A673 (cell line): ENCODE measurements at regions not wholly inside any gene's neighbourhood (a gene's known extent, or its start where the extent isn't known, plus 50 kb on each side); places are given as distances from the start of the nearest gene placed in this dataset.

Experiments used
- BruUV-seq: library from RNA; stranded (reverse); fragments of 400-500 nt; replicated peaks from 2 replicates; lab custom pipeline; 2021; lab: Mats Ljungman, UMichigan
- CTCF ChIA-PET: fragments of 300-600 bp; sonication (Branson Sonifier 250); formaldehyde crosslinking; loops from one replicate; lab custom pipeline; 2022; ENCODE audit warnings: antibody characterized with exemption; lab: Charles Lee
- POLR2A ChIA-PET: fragments of 300-600 bp; sonication (Branson Sonifier 250); formaldehyde crosslinking; loops from one replicate; lab custom pipeline; 2022; ENCODE audit warnings: antibody characterized with exemption; ENCODE audit not compliant: low non-redundant PET; lab: Charles Lee
- DNase-seq: peaks from one replicate; pipeline ENCODE4 v3.0.0-alpha.2; 2015; ENCODE audit warnings: low spot score
- H3K27ac ChIP-seq: fragments of 200-600 bp; sonication (generic); 2 replicates; pipeline ENCODE4 v1.5.1; 2016; ENCODE audit warnings: mixed run types, low read depth, mild to moderate bottlenecking, mixed read lengths, antibody characterized with exemption, low read length; ENCODE audit not compliant: poor library complexity, severe bottlenecking
- H3K27me3 ChIP-seq: fragments of 200-600 bp; sonication (generic); replicated peaks from 2 replicates; pipeline ENCODE4 v1.6.1; 2017; ENCODE audit warnings: mixed run types, low read depth, mild to moderate bottlenecking, mixed read lengths, antibody characterized with exemption, low read length; ENCODE audit not compliant: insufficient read depth, poor library complexity
- H3K36me3 ChIP-seq: fragments of 200-600 bp; sonication (generic); 2 replicates; pipeline ENCODE4 v1.6.1; 2016; ENCODE audit warnings: mixed run types, mild to moderate bottlenecking, mixed read lengths, antibody characterized with exemption, low read length; ENCODE audit not compliant: insufficient read depth, poor library complexity, severe bottlenecking
- H3K4me1 ChIP-seq: fragments of 200-600 bp; sonication (generic); 2 replicates; pipeline ENCODE4 v1.6.1; 2017; ENCODE audit warnings: mixed run types, mild to moderate bottlenecking, mixed read lengths, antibody characterized with exemption, low read length; ENCODE audit not compliant: insufficient read depth, poor library complexity, severe bottlenecking
- H3K4me3 ChIP-seq: fragments of 200-600 bp; sonication (generic); 2 replicates; pipeline ENCODE4 v1.5.1; 2016; ENCODE audit warnings: low read depth, mixed run types, mild to moderate bottlenecking, mixed read lengths, low read length; ENCODE audit not compliant: poor library complexity, severe bottlenecking
- H3K9me3 ChIP-seq: fragments of 200-600 bp; sonication (generic); 2 replicates; pipeline ENCODE4 v1.6.1; 2016; ENCODE audit warnings: mixed run types, low read depth, mild to moderate bottlenecking, mixed read lengths, antibody characterized with exemption, low read length; ENCODE audit not compliant: poor library complexity, severe bottlenecking
- EZH2 ChIP-seq: fragments of 200-600 bp; sonication (generic); IDR thresholded peaks from 2 replicates; pipeline ENCODE4 v1.6.1; 2017; ENCODE audit warnings: borderline replicate concordance, low read depth, mild to moderate bottlenecking, mixed read lengths, antibody characterized with exemption, low read length; ENCODE audit not compliant: poor library complexity, severe bottlenecking
- intact Hi-C: fragments of 100-400 bp; cut with micrococcal nuclease; formaldehyde crosslinking; loops from one replicate; pipeline ENCODE4 v1.10.0; 2022; ENCODE audit not compliant: unreplicated experiment
- TF ChIP-seq, protein P1 (sequence below): fragments of 300-800, 200-600 bp; sonication (generic); conservative IDR thresholded peaks from 2 replicates; pipeline ENCODE4 v1.5.1; 2017; ENCODE audit warnings: low read depth, mild to moderate bottlenecking, antibody characterized with exemption, low read length, moderate library complexity, mixed read lengths

DNA sequence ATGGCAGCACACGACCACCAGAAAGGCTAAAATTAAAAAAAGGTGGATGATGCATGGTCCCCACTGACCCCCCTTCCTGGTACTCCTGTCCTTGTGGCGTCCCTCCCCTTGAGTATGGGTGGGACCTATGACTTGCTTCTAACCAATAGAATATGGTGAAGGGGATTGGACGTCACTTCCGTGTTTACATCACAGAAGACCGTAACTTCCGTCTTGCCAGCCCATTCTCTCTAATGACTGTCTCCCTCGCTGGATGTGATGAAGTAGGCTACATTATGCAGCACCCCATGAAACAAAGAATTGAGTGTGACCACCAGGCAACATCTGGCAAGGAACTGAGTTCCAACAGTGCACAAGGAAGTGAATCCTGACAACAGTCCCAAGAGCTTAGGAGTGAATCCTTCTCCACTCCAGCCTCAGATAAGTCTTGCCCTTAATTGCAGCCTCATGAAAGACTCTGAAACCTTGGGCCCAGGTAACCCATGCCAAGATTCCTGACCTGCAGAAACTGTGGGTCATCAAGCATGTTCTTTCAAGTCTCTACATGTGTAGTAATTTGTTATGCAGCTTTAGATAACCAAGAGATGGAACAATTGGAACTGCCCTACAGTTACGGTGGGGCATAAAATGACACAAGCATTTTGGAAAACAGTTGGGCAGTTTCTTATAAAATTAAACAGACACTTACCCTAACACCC, 80.1 kb upstream of the NPAS2 start:
- Histone ChIP-seq H3K27ac (no peak overlapping the region), H3K9me3 (no peaks in the 10 kb centered on the region), H3K36me3 (no peaks in the 10 kb centered on the region), H3K4me3 (no peak overlapping the region), H3K4me1 (no peaks in the 10 kb centered on the region), H3K27me3 (no peaks in the 10 kb centered on the region)
- POLR2A ChIA-PET: no interaction called here
- CTCF ChIA-PET: no interaction called here
- DNase-seq: no peak
- BruUV-seq: no TSS peak
- no peak for TF ChIP-seq EZH2
- TF ChIP-seq, protein P1, sequence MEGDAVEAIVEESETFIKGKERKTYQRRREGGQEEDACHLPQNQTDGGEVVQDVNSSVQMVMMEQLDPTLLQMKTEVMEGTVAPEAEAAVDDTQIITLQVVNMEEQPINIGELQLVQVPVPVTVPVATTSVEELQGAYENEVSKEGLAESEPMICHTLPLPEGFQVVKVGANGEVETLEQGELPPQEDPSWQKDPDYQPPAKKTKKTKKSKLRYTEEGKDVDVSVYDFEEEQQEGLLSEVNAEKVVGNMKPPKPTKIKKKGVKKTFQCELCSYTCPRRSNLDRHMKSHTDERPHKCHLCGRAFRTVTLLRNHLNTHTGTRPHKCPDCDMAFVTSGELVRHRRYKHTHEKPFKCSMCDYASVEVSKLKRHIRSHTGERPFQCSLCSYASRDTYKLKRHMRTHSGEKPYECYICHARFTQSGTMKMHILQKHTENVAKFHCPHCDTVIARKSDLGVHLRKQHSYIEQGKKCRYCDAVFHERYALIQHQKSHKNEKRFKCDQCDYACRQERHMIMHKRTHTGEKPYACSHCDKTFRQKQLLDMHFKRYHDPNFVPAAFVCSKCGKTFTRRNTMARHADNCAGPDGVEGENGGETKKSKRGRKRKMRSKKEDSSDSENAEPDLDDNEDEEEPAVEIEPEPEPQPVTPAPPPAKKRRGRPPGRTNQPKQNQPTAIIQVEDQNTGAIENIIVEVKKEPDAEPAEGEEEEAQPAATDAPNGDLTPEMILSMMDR: no peak
- intact Hi-C loops: no loop called here

DNA sequence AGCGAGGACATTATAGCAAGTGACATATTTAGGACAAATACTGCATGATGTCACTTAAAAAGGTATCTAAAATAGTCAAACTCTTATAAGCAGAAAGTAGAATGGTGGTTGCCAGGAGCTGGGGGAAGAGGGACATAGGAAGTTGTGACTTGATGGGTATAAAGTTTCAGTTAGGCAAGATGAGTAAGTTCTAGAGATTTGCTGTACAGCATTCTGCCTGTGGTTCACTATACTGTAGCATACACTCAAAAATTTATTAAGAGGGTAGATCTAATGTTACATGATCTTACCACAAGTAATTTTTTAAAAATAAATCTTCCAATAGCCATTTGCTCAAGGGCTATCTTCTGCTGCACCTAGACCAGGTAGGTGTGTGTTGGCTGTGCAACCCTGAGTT, 78.1 kb upstream of the NPAS2 start:
- intact Hi-C loops: no loop called here
- Histone ChIP-seq H3K27ac (no peak overlapping the region), H3K4me1 (no peaks in the 10 kb centered on the region), H3K9me3 (no peaks in the 10 kb centered on the region), H3K4me3 (no peak overlapping the region), H3K36me3 (no peaks in the 10 kb centered on the region), H3K27me3 (no peaks in the 10 kb centered on the region)
- POLR2A ChIA-PET: no interaction called here
- no peak for DNase-seq
- CTCF ChIA-PET: no interaction called here
- no TSS peak for BruUV-seq
- TF ChIP-seq, protein P1: no peak
- no peak for TF ChIP-seq EZH2

DNA sequence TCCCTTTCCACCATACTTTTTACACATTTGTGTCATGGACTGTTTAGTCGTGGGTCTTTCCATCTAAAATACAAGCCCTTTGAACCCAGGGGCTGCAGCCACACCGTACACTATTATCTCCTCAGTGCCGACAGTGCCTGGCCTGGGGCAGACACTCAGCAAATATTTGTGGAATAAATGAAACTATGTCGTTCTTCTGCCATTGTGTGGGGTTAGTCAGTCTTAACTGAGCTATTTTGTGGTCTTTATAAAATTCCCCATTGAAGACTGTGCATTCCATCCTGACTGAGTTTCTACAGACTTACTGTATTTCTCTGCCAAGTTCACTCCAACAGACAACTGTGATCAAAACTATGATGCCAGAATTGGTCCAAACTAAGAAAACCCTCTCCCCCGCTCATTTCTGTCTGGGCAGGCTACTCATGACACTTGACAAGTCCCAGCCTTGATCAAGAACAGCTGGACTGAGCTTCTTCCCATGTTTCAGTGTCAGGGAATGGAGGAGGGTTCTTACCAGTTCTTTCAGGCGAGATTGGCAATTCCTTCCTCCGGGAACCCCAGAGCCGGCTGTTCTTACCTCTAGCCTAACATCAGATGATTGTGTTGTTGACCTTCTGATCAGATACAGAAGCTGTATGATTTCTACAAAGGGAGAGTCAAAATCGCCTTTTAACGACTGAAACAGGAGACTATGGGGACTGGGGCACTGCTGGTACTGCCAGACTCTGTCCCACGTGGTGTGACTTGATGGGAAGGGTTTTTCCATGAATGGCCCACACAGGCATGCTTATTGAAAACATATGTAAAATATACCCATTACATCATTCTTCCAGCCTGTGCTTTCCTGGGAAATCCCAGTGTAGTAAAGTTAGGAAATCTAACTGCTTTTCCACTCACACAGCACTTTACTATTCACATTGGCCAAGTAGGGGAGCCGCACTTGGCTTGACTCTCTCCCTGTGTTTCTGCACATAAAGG, 77.4 kb upstream of the NPAS2 start:
- POLR2A ChIA-PET: no interaction called here
- Histone ChIP-seq H3K27me3 (no peaks in the 10 kb centered on the region), H3K36me3 (no peaks in the 10 kb centered on the region), H3K9me3 (no peaks in the 10 kb centered on the region), H3K4me1 (no peaks in the 10 kb centered on the region), H3K27ac (no peak overlapping the region), H3K4me3 (no peak overlapping the region)
- peak; percentile 24 for DNase-seq
- intact Hi-C loops: no loop called here
- TF ChIP-seq, protein P1: no peak
- no peak for TF ChIP-seq EZH2
- CTCF ChIA-PET: no interaction called here
- TSS peak; percentile 73 for BruUV-seq
